ENCODE measurements at regions not wholly inside any gene's neighbourhood (a gene's known extent, or its start where the extent isn't known, plus 50 kb on each side); places are given as distances from the start of the nearest gene placed in this dataset.

- H3K4me1 ChIP-seq = peaks cover 0 to 7% of the 10 kb centered on the region in 2 donors
- no peaks in the 10 kb centered on the region for H3K9me3 ChIP-seq
- H3K27ac ChIP-seq = no peak overlapping the region
- H3K27me3 ChIP-seq = no peaks in the 10 kb centered on the region
- TF ChIP-seq CTCF (IDR thresholded peaks at IDR 0.05) = peak in 1 of 2 donors; percentile 24
- no peak overlapping the region for H3K4me3 ChIP-seq
- no peak for DNase-seq (ENCODE audit: low spot score)
- H3K36me3 ChIP-seq = no peaks in the 10 kb centered on the region
These were observed 136.9 kb downstream of the SLC38A1 start for GRCh38 chr12:46131732-46132469.

DNA sequence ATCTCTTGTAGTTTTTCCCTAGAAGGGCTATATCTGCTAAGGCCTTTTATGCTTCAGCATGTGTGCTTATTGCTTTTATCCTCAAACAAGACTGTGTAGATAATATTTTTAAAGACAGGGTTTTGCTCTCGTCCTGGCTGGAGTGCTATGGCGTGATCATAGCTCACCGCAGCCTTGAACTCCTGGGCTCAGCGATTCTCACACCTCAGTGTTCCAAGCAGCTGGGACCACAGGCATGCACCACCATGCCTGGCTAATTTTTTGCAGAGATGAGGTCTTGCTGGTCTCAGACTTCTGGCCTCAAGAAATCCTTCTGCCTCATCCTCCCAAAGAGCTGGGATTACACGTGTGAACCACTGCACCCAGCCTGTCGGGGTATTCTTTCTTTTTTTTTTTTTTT is 137.3 kb upstream of the SCAF11 start:
- Histone ChIP-seq H3K36me3 (no peaks in the 10 kb centered on the region), H3K4me3 (no peak overlapping the region), H3K4me1 (no peaks in the 10 kb centered on the region), H3K27ac (no peak overlapping the region), H3K27me3 (no peaks in the 10 kb centered on the region), H3K9me3 (no peaks in the 10 kb centered on the region)
- DNase-seq (ENCODE audit: low spot score) = no peak
- TF ChIP-seq CTCF (IDR thresholded peaks at IDR 0.05) = no peak

DNA sequence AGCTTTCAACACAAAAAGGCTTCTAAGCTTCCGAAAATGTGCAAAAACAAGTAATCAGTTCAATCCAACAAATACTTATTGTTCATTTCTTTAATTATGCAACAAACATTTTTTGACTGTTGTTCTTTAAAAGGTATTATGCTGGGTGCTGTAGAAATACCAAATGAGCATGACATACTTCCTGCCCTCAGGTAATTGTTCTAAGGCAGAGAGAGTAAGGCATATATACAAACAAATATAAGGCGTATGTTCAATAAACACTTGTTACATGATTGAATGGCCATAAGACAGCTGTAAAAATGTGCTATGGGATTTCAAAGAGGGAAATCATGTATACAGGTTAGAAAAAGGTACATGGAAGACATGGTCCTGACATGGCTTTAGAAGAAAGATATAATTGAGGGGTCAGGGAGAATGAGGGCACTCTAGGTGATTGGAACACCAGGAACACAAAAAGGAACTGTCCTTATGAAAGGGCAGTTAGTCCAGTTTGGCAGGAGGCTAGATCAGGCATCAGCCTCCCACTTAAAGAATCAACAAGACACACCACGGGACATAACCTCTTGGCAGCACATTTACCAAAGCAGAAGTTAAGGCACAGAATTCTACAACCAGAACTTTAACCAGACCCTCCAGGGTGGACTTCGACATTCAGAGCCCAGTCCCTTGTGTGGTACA is 135.8 kb upstream of the SCAF11 start:
- no peaks in the 10 kb centered on the region for H3K27me3 ChIP-seq
- H3K4me1 ChIP-seq = no peaks in the 10 kb centered on the region
- no peaks in the 10 kb centered on the region for H3K36me3 ChIP-seq
- H3K4me3 ChIP-seq = no peak overlapping the region
- TF ChIP-seq CTCF (IDR thresholded peaks at IDR 0.05) = no peak
- peak overlapping the region in 1 of 2 donors; percentile 10 for H3K27ac ChIP-seq
- DNase-seq (ENCODE audit: low spot score) = no peak
- H3K9me3 ChIP-seq = no peaks in the 10 kb centered on the region

GRCh38 chr12:46124848-46125619 is 134.7 kb upstream of the SCAF11 start:
- Histone ChIP-seq H3K4me3 (no peak overlapping the region), H3K9me3 (no peaks in the 10 kb centered on the region), H3K27ac (no peak overlapping the region), H3K36me3 (no peaks in the 10 kb centered on the region), H3K27me3 (no peaks in the 10 kb centered on the region), H3K4me1 (no peaks in the 10 kb centered on the region)
- peak; percentile 64 to 74 for TF ChIP-seq CTCF (IDR thresholded peaks at IDR 0.05)
- no peak for DNase-seq (ENCODE audit: low spot score)

DNA sequence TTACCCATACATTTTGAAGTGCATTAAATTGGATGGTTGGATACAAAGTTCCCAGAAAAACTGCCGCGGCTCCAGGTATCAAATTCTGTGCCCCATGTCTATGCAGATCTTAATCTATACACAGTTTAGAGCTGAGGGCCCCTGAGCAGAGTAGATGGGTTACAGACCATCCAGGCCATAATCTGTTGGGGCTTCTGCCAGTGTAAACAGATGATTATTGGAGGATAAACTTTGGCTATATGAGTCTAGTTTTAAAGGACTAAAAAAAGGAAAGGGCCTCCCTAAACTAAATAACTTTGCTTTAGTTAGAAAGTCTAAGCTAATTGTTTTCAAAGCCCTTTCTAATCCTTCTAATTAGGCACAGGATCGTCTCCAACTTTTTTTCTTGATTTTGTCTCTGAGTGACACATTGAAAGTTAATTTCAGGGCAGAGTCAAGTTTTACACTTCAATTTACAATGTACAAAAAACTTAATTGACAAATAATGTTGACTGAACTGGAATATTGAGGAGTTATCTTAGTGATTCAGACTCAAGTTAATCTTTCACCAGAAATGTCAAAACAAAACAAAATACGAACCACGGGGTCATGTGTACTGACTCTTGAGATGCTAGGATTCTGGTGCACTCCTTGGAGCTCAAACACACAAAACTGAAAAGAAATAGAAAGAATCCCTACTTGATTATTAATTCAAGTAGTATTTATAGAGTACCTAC is 133.9 kb upstream of the SCAF11 start:
- H3K36me3 ChIP-seq = no peaks in the 10 kb centered on the region
- no peak for DNase-seq (ENCODE audit: low spot score)
- no peak overlapping the region for H3K27ac ChIP-seq
- H3K27me3 ChIP-seq = no peaks in the 10 kb centered on the region
- no peak overlapping the region for H3K4me3 ChIP-seq
- H3K9me3 ChIP-seq = no peaks in the 10 kb centered on the region
- no peaks in the 10 kb centered on the region for H3K4me1 ChIP-seq
- no peak for TF ChIP-seq CTCF (IDR thresholded peaks at IDR 0.05)
